Dermis blood vessel endothelial cell (primary cell): ENCODE measurements at regions not wholly inside any gene's neighbourhood (a gene's known extent, or its start where the extent isn't known, plus 50 kb on each side); places are given as distances from the start of the nearest gene placed in this dataset.
"Not testable (repeated sequence)": the region's sequence is repeated elsewhere in the genome, so short reads cannot be mapped to it uniquely, and the experiment has no call there.

Experiments
- DNase-seq: peaks from one replicate; pipeline ENCODE4 v3.0.0; 2010

DNA sequence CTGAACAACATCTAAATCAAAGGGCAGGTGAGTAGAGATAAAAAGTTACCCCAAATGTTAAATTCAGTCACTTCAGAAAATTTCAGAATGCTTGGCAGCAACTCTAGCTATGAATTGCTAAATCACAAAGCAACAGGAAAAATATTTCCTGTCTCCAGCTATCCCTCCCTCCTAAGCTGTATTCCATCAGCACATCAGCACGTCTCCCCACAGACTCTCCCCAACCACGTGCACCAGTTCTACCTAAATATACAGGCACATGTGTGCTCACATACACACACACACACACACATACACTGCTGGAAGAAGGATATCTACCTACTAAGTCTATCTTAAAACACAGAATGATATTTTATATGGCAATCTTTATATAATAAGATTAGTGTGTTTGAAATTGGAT lies 177.1 kb upstream of the ARHGEF26 start:
- DNase-seq, result no peak

GRCh38 chr3:153951276-153951675 lies 169.9 kb upstream of the ARHGEF26 start:
- DNase-seq, result no peak

GRCh38 chr3:153952091-153952490 lies 169.1 kb upstream of the ARHGEF26 start:
- DNase-seq, result no peak

- no peak for DNase-seq
These were observed 164.6 kb upstream of the ARHGEF26 start for GRCh38 chr3:153956613-153957012.

GRCh38 chr3:153957421-153957820 lies 163.8 kb upstream of the ARHGEF26 start:
- no peak for DNase-seq

DNA sequence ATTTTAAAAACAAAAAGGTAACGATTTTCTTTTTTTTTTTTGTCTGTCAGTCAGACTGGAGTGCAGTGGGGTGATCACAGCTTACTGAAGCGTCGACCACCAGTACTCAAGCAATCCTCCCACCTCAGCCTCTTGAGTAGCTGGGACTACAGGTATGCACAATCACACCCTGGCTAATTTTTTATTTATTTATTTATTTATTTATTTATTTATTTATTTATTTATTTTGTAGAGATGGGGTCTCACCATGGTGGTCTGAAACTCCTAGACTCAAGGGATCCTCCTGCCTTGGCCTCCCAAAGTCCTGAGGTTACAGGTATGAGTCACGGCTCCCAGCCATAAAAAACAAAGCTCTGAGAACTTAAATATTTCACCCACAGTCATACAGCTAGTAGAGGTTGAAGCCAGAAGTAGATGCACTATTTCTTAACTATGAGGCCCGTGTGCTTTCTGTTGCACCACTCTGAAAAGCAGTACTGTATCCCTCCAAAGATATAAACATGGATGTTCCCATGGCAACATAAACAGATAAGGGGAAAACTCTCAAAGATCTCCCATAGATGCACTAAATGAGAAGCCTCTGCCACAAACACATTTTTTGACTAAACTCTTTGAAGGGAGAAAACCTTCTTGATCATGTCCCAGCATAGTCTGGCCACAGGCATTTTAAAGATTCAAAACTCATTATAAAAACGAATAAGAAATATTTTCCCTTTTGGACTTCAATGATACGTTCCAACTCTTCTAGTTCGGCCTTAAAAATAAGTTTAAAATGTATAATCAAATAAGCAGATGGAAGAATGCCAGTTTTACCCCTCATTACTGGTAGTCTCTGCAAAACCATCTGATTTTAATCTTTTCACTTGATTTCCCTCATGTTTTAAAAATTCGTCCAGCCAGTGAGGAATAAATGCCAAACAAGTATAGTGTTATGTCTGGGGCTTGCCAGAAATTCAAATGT lies 162.3 kb upstream of the ARHGEF26 start:
- no peak for DNase-seq

- no peak for DNase-seq
These were observed 160.6 kb upstream of the ARHGEF26 start for GRCh38 chr3:153960458-153961074.

DNA sequence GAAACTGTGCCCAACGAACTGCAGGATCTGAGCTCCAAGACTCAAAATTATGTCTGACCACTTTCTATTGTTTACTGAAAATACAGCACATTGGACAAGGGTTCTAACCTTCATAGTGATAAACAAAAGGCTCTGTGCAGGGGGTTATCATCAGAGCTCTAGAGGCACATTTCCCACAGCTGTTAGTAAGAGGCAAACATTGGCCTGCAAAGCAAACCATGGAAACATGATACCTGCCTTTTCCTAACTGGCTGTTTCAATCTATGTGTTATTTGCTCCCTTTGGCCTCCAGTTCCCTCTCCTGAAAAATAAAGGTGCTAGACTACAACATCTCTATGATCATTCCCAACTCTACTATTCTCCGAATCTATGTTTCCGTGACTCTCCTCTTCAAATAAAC lies 159.7 kb upstream of the ARHGEF26 start:
- no peak for DNase-seq

- no peak for DNase-seq
These were observed 158.2 kb upstream of the ARHGEF26 start for GRCh38 chr3:153963012-153963411.

DNA sequence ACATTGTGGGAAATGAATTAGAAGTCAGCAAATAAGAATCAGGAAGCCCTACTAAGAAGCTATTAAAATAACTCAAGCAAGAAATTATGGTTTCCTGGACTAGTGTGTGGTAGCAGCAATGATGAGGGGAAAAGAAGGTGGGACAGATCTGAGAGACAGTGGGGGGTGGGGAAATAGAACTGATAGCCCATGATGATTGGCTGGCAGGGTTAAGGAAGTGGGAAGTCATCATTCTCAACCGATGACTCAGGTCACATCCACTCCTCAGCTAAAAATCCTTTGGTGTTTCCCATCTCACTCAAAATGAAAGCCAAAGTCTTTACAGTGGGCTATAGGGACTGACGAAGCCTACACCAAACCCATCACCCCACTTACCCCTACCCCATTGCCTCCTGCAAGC lies 153.9 kb upstream of the ARHGEF26 start:
- no peak for DNase-seq

DNA sequence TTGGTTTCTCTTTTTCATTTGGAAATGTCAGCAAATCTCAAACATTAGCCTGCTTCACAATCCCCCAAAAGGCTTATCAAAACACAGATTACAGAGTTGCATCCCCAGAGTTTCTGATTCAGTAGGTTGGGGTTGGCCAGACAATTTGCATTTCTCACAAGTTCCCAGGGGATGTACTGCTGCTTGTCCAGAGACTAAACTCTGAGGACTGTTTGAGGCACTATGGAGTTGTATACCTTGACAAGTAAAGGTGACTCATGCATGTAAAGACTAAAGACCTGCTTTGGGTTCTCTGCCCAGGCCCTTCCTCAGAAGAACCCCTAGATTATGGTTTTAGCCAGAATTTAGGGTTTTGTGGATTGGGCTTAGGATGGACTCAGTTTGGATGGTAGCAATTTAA lies 151.1 kb upstream of the ARHGEF26 start:
- no peak for DNase-seq

- peak; percentile 50 for DNase-seq
These were observed 150.3 kb upstream of the ARHGEF26 start for GRCh38 chr3:153970741-153971347.

- no peak for DNase-seq
These were observed 148.3 kb upstream of the ARHGEF26 start for GRCh38 chr3:153972862-153973261.

DNA sequence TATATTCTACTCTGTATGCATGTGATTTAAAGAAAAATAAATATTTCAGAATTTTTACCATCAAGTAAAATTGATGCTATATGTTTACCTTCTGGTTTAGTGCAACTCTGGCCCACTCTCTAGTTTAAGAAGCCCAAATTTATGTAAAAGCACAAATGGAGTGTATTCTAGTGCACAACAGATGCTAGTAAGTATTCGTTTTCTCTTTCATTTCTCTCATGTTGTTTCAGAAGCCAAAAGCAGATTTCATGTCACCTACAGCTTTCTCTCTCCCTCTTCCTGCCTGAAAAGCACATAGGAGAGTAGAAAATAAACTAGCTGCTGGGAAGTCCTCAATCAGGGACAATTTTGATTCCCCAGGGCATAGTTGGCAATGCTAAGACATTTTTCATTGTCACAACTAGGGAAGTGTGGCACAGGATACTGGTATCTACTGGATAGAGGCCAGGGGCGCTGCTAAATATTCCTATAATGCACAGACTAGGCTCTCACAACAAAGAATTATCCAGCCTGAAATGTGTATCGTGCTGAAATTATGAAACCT lies 147.4 kb upstream of the ARHGEF26 start:
- no peak for DNase-seq

GRCh38 chr3:153974614-153975013 lies 146.6 kb upstream of the ARHGEF26 start:
- DNase-seq, result no peak

- peak; percentile 50 for DNase-seq
These were observed 144.2 kb upstream of the ARHGEF26 start for GRCh38 chr3:153976891-153977554.

DNA sequence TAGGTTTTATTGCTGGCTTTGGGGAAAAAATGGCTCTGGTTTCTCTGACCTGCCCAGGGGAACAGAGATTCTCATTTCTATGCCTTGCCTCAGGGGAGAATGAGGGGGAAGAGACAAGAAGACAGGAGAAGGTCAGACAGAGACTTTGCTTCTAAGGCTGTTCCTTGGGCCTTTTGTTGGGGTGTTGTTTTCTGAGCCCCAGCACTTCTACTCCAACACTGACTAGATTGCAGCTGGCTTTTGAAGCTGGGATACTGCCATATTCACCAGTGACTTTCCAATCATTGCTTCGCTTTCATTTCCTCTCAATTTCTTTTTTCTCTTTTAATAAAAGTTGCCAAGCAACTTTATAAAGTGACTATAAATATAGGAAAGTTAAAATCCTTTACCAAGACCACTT lies 143.2 kb upstream of the ARHGEF26 start:
- no peak for DNase-seq

GRCh38 chr3:153979418-153980251 lies 141.6 kb upstream of the ARHGEF26 start:
- DNase-seq, result no peak

- DNase-seq, result no peak
These were observed 141.0 kb upstream of the ARHGEF26 start for GRCh38 chr3:153980252-153980590.

- not testable (repeated sequence) for DNase-seq
These were observed 123.8 kb upstream of the ARHGEF26 start for GRCh38 chr3:153997364-153997763.

DNA sequence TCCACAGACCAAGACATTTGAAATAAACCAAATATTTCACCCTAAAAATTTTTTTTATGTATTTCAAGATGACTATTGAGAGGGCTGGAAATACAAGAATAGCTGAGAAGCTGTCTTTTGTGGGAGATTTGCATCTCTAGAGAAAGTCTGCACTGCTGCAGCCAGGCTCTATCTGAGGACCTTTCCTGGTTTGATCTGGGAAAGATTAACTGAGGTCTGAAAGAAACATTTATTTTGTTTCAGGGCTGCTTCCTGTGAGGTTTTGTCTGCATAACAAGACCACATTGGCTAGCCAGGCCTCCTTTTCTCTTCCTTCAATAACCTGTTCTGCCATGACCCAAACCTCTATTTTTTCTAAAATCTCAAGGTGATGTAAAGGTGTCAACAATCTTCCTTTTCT lies 117.5 kb upstream of the ARHGEF26 start:
- DNase-seq, result no peak

GRCh38 chr3:154011036-154011435 lies 110.2 kb upstream of the ARHGEF26 start:
- no peak for DNase-seq
